SK-N-SH (cell line): ENCODE measurements at regions not wholly inside any gene's neighbourhood (a gene's known extent, or its start where the extent isn't known, plus 50 kb on each side); places are given as distances from the start of the nearest gene placed in this dataset.

ENCODE experiments used
- CTCF ChIA-PET: fragments of 300-600, 350-600 bp; formaldehyde crosslinking; extraction: SDS; loops from one replicate; lab custom pipeline; 2021; lab: Yijun Ruan, JAX
- POLR2A ChIA-PET: fragments of 350-600 bp; sonication (Branson Sonifier 250); formaldehyde crosslinking; extraction: SDS; loops from one replicate; lab custom pipeline; 2020; ENCODE audit warnings: antibody characterized with exemption, inconsistent platforms; lab: Yijun Ruan, JAX
- DNase-seq: peaks from one replicate; pipeline ENCODE4 v3.0.0; 2012
- H2AFZ ChIP-seq: fragments of 200-600 bp; sonication (generic); 2 replicates; pipeline ENCODE4 v1.8.1; 2016; ENCODE audit warnings: antibody characterized with exemption, mild to moderate bottlenecking, low read depth
- H3F3A ChIP-seq: fragments of 200-600 bp; sonication (generic); replicated peaks from 2 replicates; pipeline ENCODE3; 2016; ENCODE audit warnings: antibody characterized with exemption, mild to moderate bottlenecking; ENCODE audit not compliant: insufficient read depth
- H3K27ac ChIP-seq, 2 experiments: fragments of 200-500 bp in 1 of 2; fragments of 200-600 bp in 1 of 2; sonication (Bioruptor generic) in 1 of 2; sonication (generic), shearing (Covaris generic) in 1 of 2; 2 replicates each; pipeline versions ENCODE4 v1.5.1 to v1.6.1; 2014 to 2016; ENCODE audit warnings: low read depth in 2 of 2, inconsistent platforms in 1 of 2, low read length in 1 of 2, mild to moderate bottlenecking in 1 of 2, mixed read lengths in 1 of 2
- H3K27me3 ChIP-seq: fragments of 200-600 bp; sonication (generic), shearing (Covaris generic); 2 replicates; pipeline ENCODE4 v1.6.1; 2016; ENCODE audit warnings: mixed run types; ENCODE audit not compliant: insufficient read depth
- H3K36me3 ChIP-seq, 2 experiments: fragments of 200-500 bp in 1 of 2; fragments of 200-600 bp in 1 of 2; sonication (Bioruptor generic) in 1 of 2; sonication (generic) in 1 of 2; replicated peaks in 1 of 2; 2 replicates each; pipeline versions ENCODE3 to v1.5.1; 2014 to 2016; ENCODE audit warnings: low read length in 1 of 2, mild to moderate bottlenecking in 1 of 2; ENCODE audit not compliant: insufficient read depth in 2 of 2, control insufficient read depth in 1 of 2
- H3K4me1 ChIP-seq, 2 experiments: fragments of 200-500 bp in 1 of 2; fragments of 200-600 bp in 1 of 2; sonication (Bioruptor generic) in 1 of 2; sonication (generic), shearing (Covaris generic) in 1 of 2; 2 replicates each; pipeline versions ENCODE4 v1.5.1 to v1.6.1; 2014 to 2016; ENCODE audit warnings: low read depth in 1 of 2, low read length in 1 of 2, mixed run types in 1 of 2; ENCODE audit not compliant: insufficient read depth in 2 of 2, control insufficient read depth in 1 of 2
- H3K4me2 ChIP-seq: fragments of 200-600 bp; sonication (generic), shearing (Covaris generic); 2 replicates; pipeline ENCODE4 v1.6.1; 2017; ENCODE audit warnings: mixed run types
- H3K4me3 ChIP-seq, 2 experiments: fragments of 200-500 bp in 1 of 2; fragments of 200-600 bp in 1 of 2; sonication (Bioruptor generic) in 1 of 2; sonication (generic), shearing (Covaris generic) in 1 of 2; 2 replicates each; pipeline versions ENCODE4 v1.5.1 to v1.8.1; 2014 to 2016; ENCODE audit warnings: low read depth in 2 of 2, inconsistent platforms in 1 of 2, low read length in 1 of 2, mild to moderate bottlenecking in 1 of 2, mixed read lengths in 1 of 2, moderate library complexity in 1 of 2
- H3K79me2 ChIP-seq: fragments of 200-600 bp; sonication (generic); 2 replicates; pipeline ENCODE4 v1.8.1; 2017; ENCODE audit warnings: mild to moderate bottlenecking; ENCODE audit not compliant: insufficient read depth
- H3K9ac ChIP-seq: fragments of 200-600 bp; sonication (generic); 2 replicates; pipeline ENCODE4 v1.6.1; 2017; ENCODE audit warnings: mixed run types
- H3K9me2 ChIP-seq: fragments of 200-600 bp; sonication (generic); 2 replicates; pipeline ENCODE4 v1.6.1; 2017; ENCODE audit warnings: mixed run types
- H3K9me3 ChIP-seq: fragments of 200-600 bp; sonication (generic); 2 replicates; pipeline ENCODE4 v1.6.1; 2017; ENCODE audit warnings: mixed run types, mild to moderate bottlenecking, moderate library complexity
- H4K20me1 ChIP-seq: fragments of 200-600 bp; sonication (generic); 2 replicates; pipeline ENCODE4 v1.6.1; 2017; ENCODE audit warnings: mild to moderate bottlenecking, mixed run types; ENCODE audit not compliant: insufficient read depth
- ELF1 ChIP-seq: IDR thresholded peaks from 2 replicates; pipeline ENCODE4 v1.4.0; 2012
- EP300 ChIP-seq, 2 experiments: IDR thresholded peaks; 2 replicates each; pipeline versions ENCODE4 v1.4.0 to v1.6.1; 2012; ENCODE audit warnings: borderline replicate concordance in 1 of 2, low read depth in 1 of 2, low read length in 1 of 2
- EZH2phosphoT487 ChIP-seq: fragments of 200-600 bp; sonication (generic); IDR thresholded peaks from 2 replicates; pipeline ENCODE4 v1.6.1; 2017; ENCODE audit warnings: low read depth, mixed run types, mild to moderate bottlenecking, antibody characterized with exemption, moderate library complexity, borderline replicate concordance
- FOSL2 ChIP-seq: IDR thresholded peaks from 2 replicates; pipeline ENCODE4 v1.4.0; 2012; ENCODE audit warnings: low read depth, mild to moderate bottlenecking, moderate library complexity, borderline replicate concordance
- FOXM1 ChIP-seq: IDR thresholded peaks from 2 replicates; pipeline ENCODE4 v1.4.0; 2012; ENCODE audit warnings: low read depth, mild to moderate bottlenecking
- IRF3 ChIP-seq: fragments of 150-350 bp; IDR thresholded peaks from 2 replicates; pipeline ENCODE4 v1.6.1; 2016; ENCODE audit warnings: mild to moderate bottlenecking, low read depth, low read length
- JUND ChIP-seq: IDR thresholded peaks from 2 replicates; pipeline ENCODE4 v1.4.0; 2012
- MXI1 ChIP-seq: IDR thresholded peaks from 2 replicates; pipeline ENCODE4 v1.6.1; 2012; ENCODE audit warnings: mild to moderate bottlenecking, low read depth, low read length, improper control_type of control experiment
- NFIC ChIP-seq: IDR thresholded peaks from 2 replicates; pipeline ENCODE4 v1.4.0; 2012; ENCODE audit warnings: borderline replicate concordance
- PBX3 ChIP-seq: IDR thresholded peaks from 2 replicates; pipeline ENCODE4; 2012
- RAD21 ChIP-seq: IDR thresholded peaks from 2 replicates; pipeline ENCODE4 v1.6.1; 2012; ENCODE audit warnings: mild to moderate bottlenecking, low read length
- RXRA ChIP-seq: IDR thresholded peaks from 2 replicates; pipeline ENCODE4 v1.4.0; 2012; ENCODE audit warnings: low read depth, mild to moderate bottlenecking, borderline replicate concordance
- SIN3A ChIP-seq: IDR thresholded peaks from 2 replicates; pipeline ENCODE4 v1.6.1; 2012; ENCODE audit warnings: low read depth, mild to moderate bottlenecking, low read length, moderate library complexity, borderline replicate concordance
- TCF12 ChIP-seq: IDR thresholded peaks from 2 replicates; pipeline ENCODE4 v1.4.0; 2012
- TEAD4 ChIP-seq: IDR thresholded peaks from 2 replicates; pipeline ENCODE4 v1.4.0; 2012; ENCODE audit warnings: mild to moderate bottlenecking, borderline replicate concordance; ENCODE audit not compliant: insufficient read depth
- USF1 ChIP-seq: IDR thresholded peaks from 2 replicates; pipeline ENCODE4 v1.4.0; 2012; ENCODE audit warnings: low read depth, borderline replicate concordance
- WGBS: methylation state at CpG from one replicate; pipeline ENCODE4 v1.1.6; 2017; ENCODE audit warnings: low lambda C conversion rate; 5-methylcytosine and 5-hydroxymethylcytosine counted together
- TF ChIP-seq, protein P1 (sequence below): IDR thresholded peaks from 2 replicates; pipeline ENCODE4 v1.4.0; 2012; ENCODE audit warnings: low read depth, borderline replicate concordance

- Histone ChIP-seq H3K9me2 (no peaks in the 10 kb centered on the region), H3K27me3 (no peaks in the 10 kb centered on the region), H4K20me1 (no peaks in the 10 kb centered on the region), H3K36me3 (no peaks in the 10 kb centered on the region), H3K9me3 (0 out of 2 replicates have a peak, but pooled peaks cover 7% of the 10 kb centered on the region), H3K9ac (no peak overlapping the region), H3K4me1 (no peaks in the 10 kb centered on the region), H3F3A (no peaks in the 10 kb centered on the region), H3K4me2 (no peak overlapping the region), H2AFZ (no peak overlapping the region), H3K27ac (no peak overlapping the region)
- POLR2A ChIA-PET, result no interaction called here
- DNase-seq, result no peak
- CTCF ChIA-PET, result interaction anchor here (1.5 kb wide), 1 partner anchor 31 kb away, joined by 3 read pairs; no protein-coding TSS in a partner anchor
- WGBS, result 0% methylated on average over 2 of the region's 2 CpGs
- TF ChIP-seq RAD21, result no peak
- no peak for TF ChIP-seq TEAD4
- no peak for TF ChIP-seq MXI1
- TF ChIP-seq JUND, result no peak
- TF ChIP-seq, protein P1, sequence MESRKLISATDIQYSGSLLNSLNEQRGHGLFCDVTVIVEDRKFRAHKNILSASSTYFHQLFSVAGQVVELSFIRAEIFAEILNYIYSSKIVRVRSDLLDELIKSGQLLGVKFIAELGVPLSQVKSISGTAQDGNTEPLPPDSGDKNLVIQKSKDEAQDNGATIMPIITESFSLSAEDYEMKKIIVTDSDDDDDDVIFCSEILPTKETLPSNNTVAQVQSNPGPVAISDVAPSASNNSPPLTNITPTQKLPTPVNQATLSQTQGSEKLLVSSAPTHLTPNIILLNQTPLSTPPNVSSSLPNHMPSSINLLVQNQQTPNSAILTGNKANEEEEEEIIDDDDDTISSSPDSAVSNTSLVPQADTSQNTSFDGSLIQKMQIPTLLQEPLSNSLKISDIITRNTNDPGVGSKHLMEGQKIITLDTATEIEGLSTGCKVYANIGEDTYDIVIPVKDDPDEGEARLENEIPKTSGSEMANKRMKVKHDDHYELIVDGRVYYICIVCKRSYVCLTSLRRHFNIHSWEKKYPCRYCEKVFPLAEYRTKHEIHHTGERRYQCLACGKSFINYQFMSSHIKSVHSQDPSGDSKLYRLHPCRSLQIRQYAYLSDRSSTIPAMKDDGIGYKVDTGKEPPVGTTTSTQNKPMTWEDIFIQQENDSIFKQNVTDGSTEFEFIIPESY, result no peak
- TF ChIP-seq ELF1, result no peak
- TF ChIP-seq USF1, result no peak
- no peak for TF ChIP-seq FOXM1
- TF ChIP-seq EP300 (IDR thresholded peaks at IDR 0.05; ENCODE audit: borderline replicate concordance in 1 of 2, low read depth in 1 of 2, low read length in 1 of 2), result no peak
- no peak for TF ChIP-seq PBX3
- no peak for TF ChIP-seq SIN3A
- no peak for TF ChIP-seq IRF3
- TF ChIP-seq RXRA, result no peak
- no peak for TF ChIP-seq TCF12
- no peak for TF ChIP-seq NFIC
- TF ChIP-seq EZH2phosphoT487, result no peak
- TF ChIP-seq FOSL2, result no peak
- TF ChIP-seq, all 33 proteins: peak for 0
- Histone ChIP-seq H3K79me2 (no peaks in the 10 kb centered on the region), H3K4me3 (no peak overlapping the region)
Observed at GRCh38 chr14:87261621-87262020, 731.4 kb downstream of the GALC start.
